ENCODE measurements at regions not wholly inside any gene's neighbourhood (a gene's known extent, or its start where the extent isn't known, plus 50 kb on each side); places are given as distances from the start of the nearest gene placed in this dataset.

DNA sequence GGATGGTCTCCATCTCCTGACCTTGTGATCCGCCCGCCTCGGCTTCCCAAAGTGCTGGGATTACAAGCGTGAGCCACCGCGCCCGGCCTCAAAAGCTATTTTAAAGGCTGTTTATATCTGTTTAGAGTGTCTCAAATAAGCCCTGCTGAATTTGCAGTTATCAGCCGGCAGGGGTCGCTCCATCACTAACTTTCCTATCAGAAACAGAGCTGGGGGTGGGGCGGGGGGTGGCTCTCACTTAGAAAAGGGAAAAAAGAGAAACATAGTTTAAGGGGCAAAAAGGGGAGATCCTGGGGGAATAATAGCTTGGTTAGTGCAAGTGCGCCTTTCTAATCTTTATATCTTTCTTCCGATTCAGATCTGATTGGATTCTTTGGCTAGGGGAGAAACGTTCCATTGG is 450.7 kb downstream of the UBE2NL start:
- 0 out of 2 replicates have a peak, but pooled peaks have one; percentile 4 for TF ChIP-seq CTCF (IDR thresholded peaks at IDR 0.05; ENCODE audit: borderline replicate concordance, insufficient read depth, low read depth, low read length)
- no peak overlapping the region for H3K4me3 ChIP-seq (ENCODE audit: low read depth, low read length)

- no peak for TF ChIP-seq CTCF (IDR thresholded peaks at IDR 0.05; ENCODE audit: borderline replicate concordance, insufficient read depth, low read depth, low read length)
- H3K4me3 ChIP-seq (ENCODE audit: low read depth, low read length): no peak overlapping the region
Measured at GRCh38 chrX:144335402-144335801, 451.5 kb downstream of the UBE2NL start.

DNA sequence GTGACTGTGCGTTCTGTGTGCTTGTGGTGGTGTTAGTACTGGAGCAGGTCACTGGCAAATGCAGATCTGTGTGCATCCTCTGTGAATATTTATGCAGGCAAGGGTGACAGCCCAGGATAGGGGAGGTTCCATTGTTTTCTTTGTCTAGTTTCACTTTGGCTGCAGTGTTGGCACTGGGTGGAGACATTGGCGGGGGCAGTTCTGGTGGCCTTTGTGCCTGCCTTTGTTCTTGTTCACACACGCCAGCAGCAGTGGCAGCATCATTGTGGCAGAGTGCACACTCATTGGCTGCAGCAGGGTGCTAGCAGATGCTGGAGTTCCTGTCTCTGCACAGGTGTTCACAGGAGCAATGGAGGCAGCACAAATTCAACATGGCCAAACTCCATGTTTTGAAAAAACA is 495.3 kb downstream of the UBE2NL start:
- no peak overlapping the region for H3K4me3 ChIP-seq (ENCODE audit: low read depth, low read length)
- no peak for TF ChIP-seq CTCF (IDR thresholded peaks at IDR 0.05; ENCODE audit: borderline replicate concordance, insufficient read depth, low read depth, low read length)

DNA sequence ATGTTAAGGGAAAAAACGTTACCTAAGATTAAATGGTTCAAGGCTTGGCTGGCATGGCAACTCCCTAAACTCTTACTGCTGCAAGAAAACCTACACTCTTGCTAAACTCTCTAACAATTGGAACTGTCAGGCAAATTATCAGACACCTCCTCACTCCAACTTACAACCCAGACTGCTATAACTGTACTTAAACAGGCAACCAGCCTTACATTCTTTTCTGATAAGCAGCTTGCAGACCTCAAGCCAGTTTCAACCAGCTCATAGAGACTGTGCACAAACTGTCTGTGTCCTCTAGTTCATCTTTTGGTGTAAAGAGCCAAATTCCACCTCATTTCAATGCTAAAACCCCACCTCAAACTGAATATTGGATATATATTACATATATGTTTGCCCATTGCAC is 504.9 kb downstream of the UBE2NL start:
- no peak overlapping the region for H3K4me3 ChIP-seq (ENCODE audit: low read depth, low read length)
- TF ChIP-seq CTCF (IDR thresholded peaks at IDR 0.05; ENCODE audit: borderline replicate concordance, insufficient read depth, low read depth, low read length): no peak
